Spleen (tissue), 7 donors: ENCODE measurements at regions not wholly inside any gene's neighbourhood (a gene's known extent, or its start where the extent isn't known, plus 50 kb on each side); places are given as distances from the start of the nearest gene placed in this dataset.

ENCODE experiments used
- CTCF ChIP-seq, 11 experiments: fragments of 200-600 bp in 7 of 11; fragments of 450-650 bp in 4 of 11; sonication (generic) in 4 of 11; IDR thresholded peaks in 8 of 11; conservative IDR thresholded peaks in 3 of 11; 1 replicate in 7 of 11; 2 replicates in 4 of 11; pipeline versions ENCODE4 v1.4.0 to v1.8.0; 2016 to 2021; ENCODE audit warnings: antibody characterized with exemption in 11 of 11, inconsistent platforms in 4 of 11, mild to moderate bottlenecking in 1 of 11
- POLR2A ChIP-seq, 3 donors: fragments of 450-650 bp; IDR thresholded peaks; one replicate each; pipeline ENCODE4 v1.5.1; 2017; ENCODE audit warnings: antibody characterized with exemption in 3 of 3, mild to moderate bottlenecking in 1 of 3
- donor health status: DM: no; HTN: no; CAD: no; lungs with moderate emphysema.
- donor health status: DM: no; HTN: no; CAD: no.
- donor health status: DM: no; HTN: no; CAD: no.

- TF ChIP-seq CTCF (IDR thresholded peaks at IDR 0.05 in 8 of 11, conservative IDR thresholded peaks at IDR 0.05 in 3 of 11) (no peak), POLR2A (IDR thresholded peaks at IDR 0.05) (no peak)
Observed at GRCh38 chr1:71240656-71241055, 159.8 kb upstream of the ZRANB2 start.
